Heart right ventricle (tissue), 16 donors: ENCODE measurements at regions not wholly inside any gene's neighbourhood (a gene's known extent, or its start where the extent isn't known, plus 50 kb on each side); places are given as distances from the start of the nearest gene placed in this dataset.
"Not testable (repeated sequence)": the region's sequence is repeated elsewhere in the genome, so short reads cannot be mapped to it uniquely, and the experiment has no call there.

Source experiments
- ATAC-seq, 8 donors: fragments of 200-7000 bp; cut with Tn5 transposase; one replicate each; pipeline ENCODE4 v1.9.1; 2020; ENCODE audit warnings: mild to moderate bottlenecking in 8 of 8, moderate library complexity in 8 of 8, moderate number of reproducible peaks in 1 of 8
- DNase-seq, 2 donors: peaks; one replicate each; pipeline ENCODE4 v3.0.0-alpha.2; 2020
- H3K27ac ChIP-seq, 10 donors: fragments of 200-600 bp; sonication (generic) in 2 of 10; one replicate each; pipeline versions ENCODE4 v1.5.0 to v1.8.0; 2020 to 2022; ENCODE audit warnings: mild to moderate bottlenecking in 3 of 10
- H3K27me3 ChIP-seq, 7 donors: fragments of 200-600 bp; one replicate each; pipeline ENCODE4 v1.8.0; 2021 to 2022; ENCODE audit warnings: mild to moderate bottlenecking in 2 of 7
- H3K36me3 ChIP-seq, 9 donors: fragments of 200-600 bp; sonication (generic) in 1 of 9; one replicate each; pipeline versions ENCODE4 v1.5.0 to v1.8.0; 2020 to 2022; ENCODE audit warnings: mild to moderate bottlenecking in 2 of 9
- H3K4me1 ChIP-seq, 9 donors: fragments of 200-600 bp; sonication (generic) in 1 of 9; one replicate each; pipeline versions ENCODE4 v1.5.0 to v1.8.0; 2020 to 2022; ENCODE audit warnings: mild to moderate bottlenecking in 4 of 9
- H3K4me3 ChIP-seq, 10 donors: fragments of 200-600 bp; sonication (generic) in 2 of 10; one replicate each; pipeline versions ENCODE4 v1.5.0 to v1.8.0; 2020 to 2022; ENCODE audit warnings: mild to moderate bottlenecking in 7 of 10, moderate library complexity in 2 of 10
- H3K9me3 ChIP-seq, 11 donors: fragments of 200-600 bp in 10 of 11; sonication (generic) in 2 of 11; one replicate each; pipeline versions ENCODE4 v1.5.0 to v1.8.0; 2013 to 2022; ENCODE audit warnings: mild to moderate bottlenecking in 2 of 11, control low read depth in 1 of 11, moderate library complexity in 1 of 11
- CTCF ChIP-seq, 9 donors: fragments of 200-600 bp; sonication (generic) in 2 of 9; IDR thresholded peaks; one replicate each; pipeline versions ENCODE4 v1.5.0 to v1.8.0; 2021 to 2022; ENCODE audit warnings: antibody characterized with exemption in 9 of 9, mild to moderate bottlenecking in 5 of 9, moderate library complexity in 1 of 9
- WGBS, 2 donors: extraction: QIAGEN DNeasy Blood & Tissue Kit; methylation state at CpG; one replicate each; pipeline ENCODE4 v1.1.7; 2013; ENCODE audit warnings: inconsistent platforms in 1 of 2; 5-methylcytosine and 5-hydroxymethylcytosine counted together
- intact Hi-C, 10 donors: fragments of 100-400 bp; cut with DNase I; formaldehyde crosslinking; loops; one replicate each; pipeline versions ENCODE4 v1.11.1 to v1.14.2; 2022
- donor health status: Arrhythmogenic right ventricular cardiomyopathy.
- donor health status: ischemic (EF 13 %, LVEDD 7.1; RV severe dilation, severe dysfunction).
- donor health status: healthy with polysubstance abuse.
- donor health status: DM: no; HTN: yes; CAD: no.
- donor health status: DM: no; HTN: no; CAD: no.
- donor health status: ischemic (EF 25% LVEDD 6.9; RV normal size, moderate dysfunction).
- donor health status: ischemic (EF 25% LVEDD 5.7; RV mildly dilated, moderate dysfunction).
- donor health status: healthy.
- donor health status: DM: yes; HTN: yes; CAD: no.
- donor health status: Ischemic cardiomyopathy.
- donor health status: ischemic (EF 35%, LVEDD 5.7; RV mildly dilated, moderate dysfunction).
- donor health status: nonischemic (EF 11% LVEDD 7.7; RV severe dilation, severe dysfunction).
- donor health status: DM: yes; HTN: yes; CAD: no.
- donor health status: PGD.
- donor health status: ischemic (EF 29% LVEDD 5.4; RV normal size, mild dysfunction).
- donor health status: nonischemic (EF 23%, LVEDD 6.1; RV moderate dilation, normal function).

GRCh38 chr12:68483592-68484383 is 126.9 kb upstream of the RAP1B start:
- no peak for TF ChIP-seq CTCF (IDR thresholded peaks at IDR 0.05)
- intact Hi-C loops, result no loop called here
- DNase-seq (no peak), ATAC-seq (no peak)
- H3K27ac ChIP-seq, result no peak overlapping the region
- no peak overlapping the region for H3K4me3 ChIP-seq
- no peaks in the 10 kb centered on the region for H3K36me3 ChIP-seq
- H3K9me3 ChIP-seq, result peaks cover 0 to 3% (median 0%) of the 10 kb centered on the region in 11 donors
- 86 to 91% methylated on average over 4 of the region's 4 CpGs for WGBS, 2 donors
- peaks cover 0 to 33% (median 0%) of the 10 kb centered on the region in 9 donors for H3K4me1 ChIP-seq
- H3K27me3 ChIP-seq, result no peaks in the 10 kb centered on the region

GRCh38 chr12:68484578-68484977 is 126.1 kb upstream of the RAP1B start:
- H3K4me3 ChIP-seq, H3K36me3 ChIP-seq, ATAC-seq, H3K9me3 ChIP-seq, intact Hi-C loops, H3K27me3 ChIP-seq, H3K27ac ChIP-seq, DNase-seq: not testable (repeated sequence)
- H3K4me1 ChIP-seq, result peaks cover 0 to 33% (median 0%) of the 10 kb centered on the region in 9 donors
- 93 to 98% methylated on average over 3 to 4 of the region's 6 CpGs for WGBS, 2 donors

GRCh38 chr12:68486449-68486848 is 124.2 kb upstream of the RAP1B start:
- WGBS, 2 donors, result 94% methylated on average over 6 of the region's 6 CpGs

GRCh38 chr12:68487721-68488309 is 122.9 kb upstream of the RAP1B start:
- intact Hi-C loops, result no loop called here
- TF ChIP-seq CTCF (IDR thresholded peaks at IDR 0.05), result no peak
- WGBS, 2 donors, result 79 to 85% methylated on average over 13 of the region's 13 CpGs
- DNase-seq (no peak), ATAC-seq (no peak)
- H3K27me3 ChIP-seq, result no peaks in the 10 kb centered on the region
- H3K4me3 ChIP-seq, result no peak overlapping the region
- peaks cover 0 to 12% (median 0%) of the 10 kb centered on the region in 9 donors for H3K4me1 ChIP-seq
- no peak overlapping the region for H3K27ac ChIP-seq
- no peaks in the 10 kb centered on the region for H3K36me3 ChIP-seq
- H3K9me3 ChIP-seq, result no peaks in the 10 kb centered on the region

More at GRCh38 chr12:68486449-68486848, 124.2 kb upstream of the RAP1B start:
- H3K27ac ChIP-seq, H3K36me3 ChIP-seq, DNase-seq, H3K4me3 ChIP-seq, ATAC-seq, intact Hi-C loops, H3K27me3 ChIP-seq, H3K9me3 ChIP-seq: not testable (repeated sequence)
- H3K4me1 ChIP-seq, result peaks cover 0 to 25% (median 0%) of the 10 kb centered on the region in 9 donors

GRCh38 chr12:68489273-68489672 is 121.4 kb upstream of the RAP1B start:
- no peak overlapping the region for H3K4me3 ChIP-seq
- H3K36me3 ChIP-seq, result no peaks in the 10 kb centered on the region
- no peaks in the 10 kb centered on the region for H3K9me3 ChIP-seq
- H3K4me1 ChIP-seq, result no peaks in the 10 kb centered on the region
- DNase-seq (no peak), ATAC-seq (no peak)
- H3K27me3 ChIP-seq, result no peaks in the 10 kb centered on the region
- intact Hi-C loops, result no loop called here
- TF ChIP-seq CTCF (IDR thresholded peaks at IDR 0.05), result no peak
- H3K27ac ChIP-seq, result no peak overlapping the region
